GM19193 (cell line): ENCODE measurements at regions not wholly inside any gene's neighbourhood (a gene's known extent, or its start where the extent isn't known, plus 50 kb on each side); places are given as distances from the start of the nearest gene placed in this dataset.

Experiments used
- POLR2A ChIP-seq: IDR thresholded peaks from 4 replicates; pipeline ENCODE4 v1.6.1; 2011; ENCODE audit not compliant: insufficient read depth, insufficient read length; ENCODE audit errors: extremely low read depth

GRCh38 chr5:125006011-125006685, 259.7 kb upstream of the ZNF608 start:
- TF ChIP-seq POLR2A = no peak

- no peak for TF ChIP-seq POLR2A
Observed at GRCh38 chr5:125010356-125010755, 263.9 kb upstream of the ZNF608 start.

- no peak for TF ChIP-seq POLR2A
Observed at GRCh38 chr5:125011014-125011413, 264.6 kb upstream of the ZNF608 start.

- TF ChIP-seq POLR2A = no peak
Observed at GRCh38 chr5:125011419-125011818, 265.0 kb upstream of the ZNF608 start.

- no peak for TF ChIP-seq POLR2A
Observed at GRCh38 chr5:125011947-125012346, 265.5 kb upstream of the ZNF608 start.

GRCh38 chr5:125012727-125013451, 266.4 kb upstream of the ZNF608 start:
- no peak for TF ChIP-seq POLR2A

GRCh38 chr5:125014202-125014601, 267.8 kb upstream of the ZNF608 start:
- no peak for TF ChIP-seq POLR2A

GRCh38 chr5:125017796-125018195, 271.4 kb upstream of the ZNF608 start:
- no peak for TF ChIP-seq POLR2A

- TF ChIP-seq POLR2A = no peak
Observed at GRCh38 chr5:125023673-125024072, 277.2 kb upstream of the ZNF608 start.

- no peak for TF ChIP-seq POLR2A
Observed at GRCh38 chr5:125026867-125027731, 280.7 kb upstream of the ZNF608 start.

- TF ChIP-seq POLR2A = no peak
Observed at GRCh38 chr5:125032286-125032685, 285.8 kb upstream of the ZNF608 start.

GRCh38 chr5:125033602-125034001, 287.2 kb upstream of the ZNF608 start:
- TF ChIP-seq POLR2A = no peak

- TF ChIP-seq POLR2A = no peak
Observed at GRCh38 chr5:125034331-125034730, 287.9 kb upstream of the ZNF608 start.

GRCh38 chr5:125036494-125036893, 290.1 kb upstream of the ZNF608 start:
- TF ChIP-seq POLR2A = no peak

GRCh38 chr5:125037020-125037419, 290.6 kb upstream of the ZNF608 start:
- TF ChIP-seq POLR2A = no peak
